PC-9 (cell line): ENCODE measurements at regions not wholly inside any gene's neighbourhood (a gene's known extent, or its start where the extent isn't known, plus 50 kb on each side); places are given as distances from the start of the nearest gene placed in this dataset.

Experiments used
- EZH2 ChIP-seq: fragments of 200-600 bp; sonication (generic); IDR thresholded peaks from 2 replicates; pipeline ENCODE4 v1.8.0; 2017; ENCODE audit warnings: antibody characterized with exemption, low read depth
- TF ChIP-seq, protein P1 (sequence below): fragments of 200-600 bp; sonication (generic); conservative IDR thresholded peaks from 2 replicates; pipeline ENCODE4 v1.6.1; 2017; ENCODE audit warnings: mixed run types, antibody characterized with exemption, mild to moderate bottlenecking, moderate library complexity

DNA sequence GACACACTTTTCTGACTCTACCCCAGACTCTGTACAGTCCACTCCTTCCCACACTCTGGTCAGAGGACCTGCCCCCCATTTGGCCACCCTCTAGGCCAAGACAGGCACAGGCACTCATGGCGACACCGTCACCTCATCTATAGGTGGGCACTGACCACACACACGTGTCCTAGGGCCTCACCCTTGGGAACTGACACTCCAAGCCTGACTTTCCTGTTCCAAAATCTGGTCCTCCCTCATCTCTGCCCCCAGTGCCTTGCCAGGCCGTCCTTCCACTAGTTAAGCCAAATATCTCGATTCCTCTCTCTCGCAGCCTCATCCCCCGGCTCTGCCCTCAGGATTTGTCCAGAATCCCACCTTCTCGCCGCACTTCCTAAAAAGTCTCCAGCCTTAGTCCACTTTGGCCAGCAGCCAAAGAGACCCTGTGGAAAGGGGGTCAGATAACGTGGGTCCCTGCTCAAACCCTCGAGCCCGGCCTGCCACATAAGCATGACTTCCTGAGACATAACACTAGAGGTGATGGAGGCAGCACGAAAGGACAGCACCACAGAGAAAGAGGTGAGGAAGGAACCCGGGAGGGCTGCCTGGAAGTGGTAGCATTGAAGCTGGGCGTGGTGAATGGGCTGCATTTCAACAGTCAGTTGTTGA lies 105.8 kb upstream of the OTOS start:
- TF ChIP-seq, protein P1, sequence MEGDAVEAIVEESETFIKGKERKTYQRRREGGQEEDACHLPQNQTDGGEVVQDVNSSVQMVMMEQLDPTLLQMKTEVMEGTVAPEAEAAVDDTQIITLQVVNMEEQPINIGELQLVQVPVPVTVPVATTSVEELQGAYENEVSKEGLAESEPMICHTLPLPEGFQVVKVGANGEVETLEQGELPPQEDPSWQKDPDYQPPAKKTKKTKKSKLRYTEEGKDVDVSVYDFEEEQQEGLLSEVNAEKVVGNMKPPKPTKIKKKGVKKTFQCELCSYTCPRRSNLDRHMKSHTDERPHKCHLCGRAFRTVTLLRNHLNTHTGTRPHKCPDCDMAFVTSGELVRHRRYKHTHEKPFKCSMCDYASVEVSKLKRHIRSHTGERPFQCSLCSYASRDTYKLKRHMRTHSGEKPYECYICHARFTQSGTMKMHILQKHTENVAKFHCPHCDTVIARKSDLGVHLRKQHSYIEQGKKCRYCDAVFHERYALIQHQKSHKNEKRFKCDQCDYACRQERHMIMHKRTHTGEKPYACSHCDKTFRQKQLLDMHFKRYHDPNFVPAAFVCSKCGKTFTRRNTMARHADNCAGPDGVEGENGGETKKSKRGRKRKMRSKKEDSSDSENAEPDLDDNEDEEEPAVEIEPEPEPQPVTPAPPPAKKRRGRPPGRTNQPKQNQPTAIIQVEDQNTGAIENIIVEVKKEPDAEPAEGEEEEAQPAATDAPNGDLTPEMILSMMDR, result no peak
- TF ChIP-seq EZH2, result no peak
